ENCODE measurements at regions not wholly inside any gene's neighbourhood (a gene's known extent, or its start where the extent isn't known, plus 50 kb on each side); places are given as distances from the start of the nearest gene placed in this dataset.

DNA sequence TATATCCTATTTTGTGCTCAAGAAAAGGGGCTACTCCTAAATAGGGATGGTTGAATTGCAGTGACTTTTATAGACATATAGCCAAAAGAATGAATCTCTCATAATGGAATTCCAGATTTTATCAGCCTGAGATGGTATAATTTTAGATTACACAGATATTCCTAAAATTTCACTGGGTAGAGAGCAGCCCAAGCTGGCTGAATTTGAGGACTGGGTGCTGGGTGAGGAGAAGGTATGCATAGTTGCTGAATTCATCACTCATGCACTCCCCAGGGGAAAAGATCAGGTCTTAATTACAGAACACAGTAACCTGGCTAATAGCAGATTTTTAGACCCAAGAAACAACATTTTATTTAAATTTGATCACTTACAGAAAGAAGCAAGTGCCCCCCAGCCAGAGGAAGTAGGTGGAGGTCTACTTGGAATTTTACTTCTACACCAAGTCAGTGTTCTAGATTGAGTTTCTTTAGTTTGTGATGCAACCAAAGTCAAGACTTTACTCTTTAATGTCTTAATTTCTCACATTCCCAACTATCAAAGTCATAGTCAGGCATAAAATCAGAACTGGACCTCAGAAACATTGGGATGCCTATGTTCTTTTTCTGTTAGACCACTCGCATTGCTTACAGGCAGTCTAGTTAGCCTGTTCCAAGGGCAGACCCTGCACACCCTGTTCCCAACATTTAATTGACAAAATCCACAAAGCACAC is 337.4 kb upstream of the PODXL start:
- TF ChIP-seq, protein P1, sequence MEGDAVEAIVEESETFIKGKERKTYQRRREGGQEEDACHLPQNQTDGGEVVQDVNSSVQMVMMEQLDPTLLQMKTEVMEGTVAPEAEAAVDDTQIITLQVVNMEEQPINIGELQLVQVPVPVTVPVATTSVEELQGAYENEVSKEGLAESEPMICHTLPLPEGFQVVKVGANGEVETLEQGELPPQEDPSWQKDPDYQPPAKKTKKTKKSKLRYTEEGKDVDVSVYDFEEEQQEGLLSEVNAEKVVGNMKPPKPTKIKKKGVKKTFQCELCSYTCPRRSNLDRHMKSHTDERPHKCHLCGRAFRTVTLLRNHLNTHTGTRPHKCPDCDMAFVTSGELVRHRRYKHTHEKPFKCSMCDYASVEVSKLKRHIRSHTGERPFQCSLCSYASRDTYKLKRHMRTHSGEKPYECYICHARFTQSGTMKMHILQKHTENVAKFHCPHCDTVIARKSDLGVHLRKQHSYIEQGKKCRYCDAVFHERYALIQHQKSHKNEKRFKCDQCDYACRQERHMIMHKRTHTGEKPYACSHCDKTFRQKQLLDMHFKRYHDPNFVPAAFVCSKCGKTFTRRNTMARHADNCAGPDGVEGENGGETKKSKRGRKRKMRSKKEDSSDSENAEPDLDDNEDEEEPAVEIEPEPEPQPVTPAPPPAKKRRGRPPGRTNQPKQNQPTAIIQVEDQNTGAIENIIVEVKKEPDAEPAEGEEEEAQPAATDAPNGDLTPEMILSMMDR (IDR thresholded peaks at IDR 0.05) = no peak
- no peak for TF ChIP-seq POLR2A (IDR thresholded peaks at IDR 0.05)
